GM12872 (cell line): ENCODE measurements at regions not wholly inside any gene's neighbourhood (a gene's known extent, or its start where the extent isn't known, plus 50 kb on each side); places are given as distances from the start of the nearest gene placed in this dataset.

Source experiments
- CTCF ChIP-seq: IDR thresholded peaks from 3 replicates; pipeline ENCODE4 v1.5.1; 2011; ENCODE audit warnings: low read depth, mild to moderate bottlenecking, low read length, moderate library complexity; ENCODE audit not compliant: insufficient read depth

DNA sequence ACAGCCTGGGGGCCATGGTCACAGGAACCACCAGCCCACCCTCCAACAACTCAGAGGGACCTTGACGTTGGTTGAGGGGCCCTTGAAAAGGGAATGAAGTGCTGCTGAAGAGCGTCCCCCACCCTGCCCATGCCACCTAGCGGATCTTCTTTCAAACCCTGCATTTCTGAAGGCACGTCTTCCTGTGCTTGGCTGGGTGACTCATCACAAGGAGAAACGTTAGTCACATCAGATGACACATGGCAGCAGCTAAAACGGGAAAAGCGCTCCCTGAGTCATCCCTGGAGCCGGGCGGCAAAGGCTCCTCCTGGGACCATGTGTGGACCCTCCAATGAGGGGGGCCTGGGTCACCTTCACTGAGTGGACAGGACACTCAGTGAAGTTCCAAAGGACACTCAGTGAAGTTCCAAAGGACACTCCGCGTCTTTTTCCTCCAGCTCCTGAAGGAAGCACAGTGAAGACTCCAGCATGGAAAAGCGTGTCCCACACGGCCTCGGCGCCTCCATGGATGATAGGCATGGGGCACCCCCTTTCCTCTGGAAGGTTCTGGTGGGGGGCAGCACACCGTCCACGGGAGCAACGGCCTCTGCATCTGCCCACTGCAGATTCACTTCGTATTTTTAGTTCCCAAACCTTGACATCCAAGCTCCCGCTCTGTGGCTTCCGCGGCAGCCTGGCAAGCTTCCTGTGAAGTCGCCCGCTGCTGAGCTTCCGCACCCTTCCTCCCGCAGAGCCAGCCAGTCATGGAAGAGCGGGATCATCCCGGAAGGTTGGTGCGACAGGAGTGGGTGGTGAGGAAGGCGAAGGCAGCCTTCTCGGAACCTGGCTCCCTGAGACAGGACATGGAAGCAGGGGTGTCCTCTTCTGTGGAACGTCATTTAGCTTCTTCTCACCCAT, 383.4 kb downstream of the VRK1 start:
- no peak for TF ChIP-seq CTCF

DNA sequence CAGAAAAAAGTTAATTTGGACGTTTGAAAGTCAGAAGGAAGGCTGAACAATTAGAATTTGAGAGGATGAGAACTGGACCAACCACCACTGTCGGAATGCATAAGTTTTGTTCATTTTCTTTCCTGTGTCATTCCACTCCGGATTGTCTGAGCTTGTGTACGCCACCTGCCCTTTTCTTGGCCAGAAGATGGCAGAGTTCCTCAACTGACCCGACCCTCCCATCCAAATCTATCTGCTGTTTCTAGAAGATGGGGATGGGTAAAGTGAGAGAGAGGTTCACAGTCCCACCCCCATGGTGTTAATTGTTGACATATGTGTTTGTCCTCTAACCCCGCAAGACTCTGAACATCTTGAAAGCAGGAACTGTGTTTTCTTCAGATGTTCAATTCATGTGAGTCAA, 388.0 kb downstream of the VRK1 start:
- 0 out of 3 replicates have a peak, but pooled peaks have one; percentile 20 for TF ChIP-seq CTCF

DNA sequence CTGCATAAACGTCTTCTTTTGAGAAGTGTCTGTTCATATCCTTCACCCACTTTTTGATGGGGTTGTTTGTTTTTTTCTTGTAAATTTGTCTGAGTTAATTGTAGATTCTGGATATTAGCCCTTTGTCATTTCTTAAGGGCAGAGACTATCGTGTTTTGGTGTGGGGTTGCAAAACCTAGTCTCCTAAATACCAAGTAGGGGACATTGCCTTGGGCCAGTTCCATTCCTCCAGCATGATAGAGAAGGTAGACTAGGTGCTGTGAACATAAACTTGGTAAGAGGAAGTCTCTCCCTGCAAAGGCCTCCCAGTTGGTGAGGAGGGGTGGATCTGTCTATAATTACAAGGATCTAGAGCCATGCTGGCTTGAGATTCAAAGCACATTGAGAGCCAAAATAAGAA, 390.7 kb downstream of the VRK1 start:
- no peak for TF ChIP-seq CTCF

DNA sequence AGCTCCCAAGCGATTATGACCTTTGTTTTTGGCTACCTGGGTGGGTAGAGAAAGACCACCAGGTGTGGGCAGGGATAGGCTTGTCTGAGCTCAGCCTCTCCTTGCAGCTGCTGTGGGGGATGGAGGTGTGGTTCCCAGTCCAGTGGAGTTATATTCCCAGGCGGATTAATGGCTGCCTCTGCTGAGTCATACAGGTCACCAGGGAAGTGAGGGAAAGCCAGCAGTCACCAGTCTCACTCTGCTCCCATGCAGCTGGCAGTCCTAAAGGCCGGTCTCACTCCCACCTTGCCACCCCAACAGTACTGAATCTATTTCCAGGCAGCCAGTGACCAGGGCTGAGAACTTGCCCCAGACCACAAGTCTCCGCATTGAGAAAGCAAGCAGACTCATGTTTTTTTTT, 399.2 kb downstream of the VRK1 start:
- TF ChIP-seq CTCF, result no peak

GRCh38 chr14:97198813-97199212, 401.6 kb downstream of the VRK1 start:
- no peak for TF ChIP-seq CTCF

GRCh38 chr14:97200245-97200644, 403.1 kb downstream of the VRK1 start:
- no peak for TF ChIP-seq CTCF

DNA sequence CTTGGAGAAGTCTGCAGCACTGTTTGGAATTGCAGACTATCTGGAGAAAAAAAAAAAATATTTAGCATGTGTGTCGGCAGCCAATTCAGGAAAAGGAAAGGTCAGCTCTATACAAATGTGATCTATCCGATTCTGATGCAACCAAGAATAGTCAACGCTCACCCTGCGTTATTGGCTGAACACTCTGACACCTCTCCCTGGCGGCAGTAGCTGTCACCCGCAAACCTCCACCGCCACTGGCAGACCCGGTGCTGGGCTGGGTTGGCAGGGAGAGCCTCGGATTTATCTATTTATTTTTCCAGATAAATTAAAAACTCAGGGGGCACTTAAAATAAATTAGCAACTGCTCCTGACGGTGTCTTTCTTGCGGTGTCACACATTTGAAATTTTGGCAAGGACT, 409.7 kb downstream of the VRK1 start:
- no peak for TF ChIP-seq CTCF
